Neural progenitor cell (in vitro differentiated cells): ENCODE measurements at regions not wholly inside any gene's neighbourhood (a gene's known extent, or its start where the extent isn't known, plus 50 kb on each side); places are given as distances from the start of the nearest gene placed in this dataset.

Experiments used
- EZH2 ChIP-seq: fragments of 200-600 bp; sonication (generic); IDR thresholded peaks from 2 replicates; pipeline ENCODE4 v1.6.1; 2017; ENCODE audit warnings: antibody characterized with exemption, mild to moderate bottlenecking, moderate library complexity
- EZH2phosphoT487 ChIP-seq: fragments of 200-600 bp; sonication (generic); IDR thresholded peaks from 2 replicates; pipeline ENCODE4 v1.6.1; 2017; ENCODE audit warnings: antibody characterized with exemption
- TF ChIP-seq, protein P1 (sequence below): fragments of 200-600 bp; sonication (generic); IDR thresholded peaks from 2 replicates; pipeline ENCODE4 v1.5.1; 2017; ENCODE audit warnings: antibody characterized with exemption, mild to moderate bottlenecking

- TF ChIP-seq, protein P1, sequence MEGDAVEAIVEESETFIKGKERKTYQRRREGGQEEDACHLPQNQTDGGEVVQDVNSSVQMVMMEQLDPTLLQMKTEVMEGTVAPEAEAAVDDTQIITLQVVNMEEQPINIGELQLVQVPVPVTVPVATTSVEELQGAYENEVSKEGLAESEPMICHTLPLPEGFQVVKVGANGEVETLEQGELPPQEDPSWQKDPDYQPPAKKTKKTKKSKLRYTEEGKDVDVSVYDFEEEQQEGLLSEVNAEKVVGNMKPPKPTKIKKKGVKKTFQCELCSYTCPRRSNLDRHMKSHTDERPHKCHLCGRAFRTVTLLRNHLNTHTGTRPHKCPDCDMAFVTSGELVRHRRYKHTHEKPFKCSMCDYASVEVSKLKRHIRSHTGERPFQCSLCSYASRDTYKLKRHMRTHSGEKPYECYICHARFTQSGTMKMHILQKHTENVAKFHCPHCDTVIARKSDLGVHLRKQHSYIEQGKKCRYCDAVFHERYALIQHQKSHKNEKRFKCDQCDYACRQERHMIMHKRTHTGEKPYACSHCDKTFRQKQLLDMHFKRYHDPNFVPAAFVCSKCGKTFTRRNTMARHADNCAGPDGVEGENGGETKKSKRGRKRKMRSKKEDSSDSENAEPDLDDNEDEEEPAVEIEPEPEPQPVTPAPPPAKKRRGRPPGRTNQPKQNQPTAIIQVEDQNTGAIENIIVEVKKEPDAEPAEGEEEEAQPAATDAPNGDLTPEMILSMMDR: no peak
- TF ChIP-seq EZH2phosphoT487: no peak
- TF ChIP-seq EZH2: no peak
Observed at GRCh38 chr9:87405677-87406542, 91.8 kb upstream of the DAPK1 start.
